NCI-H146 treated with DMSO at 0.1 percent for 48 hours (cell line): ENCODE measurements at regions not wholly inside any gene's neighbourhood (a gene's known extent, or its start where the extent isn't known, plus 50 kb on each side); places are given as distances from the start of the nearest gene placed in this dataset.
A peak's percentile ranks its signal among the peaks of the same experiment; 100 is the strongest.
"Not testable (repeated sequence)": the region's sequence is repeated elsewhere in the genome, so short reads cannot be mapped to it uniquely, and the experiment has no call there.

Source experiments
- DNase-seq: peaks from one replicate; lab custom pipeline; 2025; ENCODE audit not compliant: unreplicated experiment; lab: John Stamatoyannopoulos, UW

DNA sequence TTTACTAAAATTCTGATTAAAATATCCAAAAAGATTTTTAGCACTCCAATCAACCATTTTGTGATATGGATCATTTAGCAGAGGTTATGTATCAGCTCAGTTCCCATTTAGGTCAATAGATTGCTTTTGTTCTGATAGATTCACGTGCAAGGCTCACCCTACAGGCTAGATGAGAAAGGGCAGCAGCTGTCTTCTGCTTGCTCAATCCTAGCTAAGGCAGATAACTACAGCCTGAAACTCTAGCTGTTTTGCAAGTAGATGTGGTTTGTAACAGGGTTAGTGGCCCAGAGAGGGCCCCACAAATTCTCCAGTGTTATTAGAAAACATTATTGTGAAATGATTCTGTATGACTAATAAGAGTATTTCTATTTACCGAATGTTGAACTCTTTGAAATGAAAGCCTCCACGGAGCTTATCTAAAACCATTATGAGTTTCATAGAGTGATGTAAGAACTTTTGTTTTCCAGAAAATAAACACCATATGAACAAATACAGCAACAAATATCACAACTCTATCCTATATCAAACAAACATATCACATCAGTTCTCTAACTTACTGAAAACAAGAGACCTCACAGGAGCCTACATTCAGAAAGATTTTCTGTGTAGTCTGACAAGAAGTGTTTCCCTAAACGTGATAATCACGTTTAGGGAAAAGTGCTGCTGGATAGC is 841.9 kb upstream of the ACO1 start:
- DNase-seq: peak; percentile 98

DNA sequence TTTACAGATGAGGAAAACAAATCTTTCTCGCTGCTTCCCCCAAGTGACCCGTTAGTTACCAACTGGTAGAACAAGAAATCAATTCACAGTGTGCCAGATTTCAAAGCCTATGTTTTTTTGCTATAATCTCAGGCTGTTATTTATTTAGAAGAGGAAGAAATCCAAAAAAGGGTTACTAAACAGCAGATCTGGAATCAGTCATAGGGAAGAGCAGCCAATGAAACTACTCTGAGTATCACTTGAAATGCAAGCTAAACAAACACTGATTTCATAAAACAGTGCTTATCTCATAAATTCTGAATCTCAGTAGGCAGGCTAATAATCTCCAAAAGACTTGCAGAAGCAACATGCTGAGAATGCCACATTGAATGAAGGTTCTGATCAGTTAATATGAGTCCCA is 829.5 kb upstream of the ACO1 start:
- DNase-seq: no peak

DNA sequence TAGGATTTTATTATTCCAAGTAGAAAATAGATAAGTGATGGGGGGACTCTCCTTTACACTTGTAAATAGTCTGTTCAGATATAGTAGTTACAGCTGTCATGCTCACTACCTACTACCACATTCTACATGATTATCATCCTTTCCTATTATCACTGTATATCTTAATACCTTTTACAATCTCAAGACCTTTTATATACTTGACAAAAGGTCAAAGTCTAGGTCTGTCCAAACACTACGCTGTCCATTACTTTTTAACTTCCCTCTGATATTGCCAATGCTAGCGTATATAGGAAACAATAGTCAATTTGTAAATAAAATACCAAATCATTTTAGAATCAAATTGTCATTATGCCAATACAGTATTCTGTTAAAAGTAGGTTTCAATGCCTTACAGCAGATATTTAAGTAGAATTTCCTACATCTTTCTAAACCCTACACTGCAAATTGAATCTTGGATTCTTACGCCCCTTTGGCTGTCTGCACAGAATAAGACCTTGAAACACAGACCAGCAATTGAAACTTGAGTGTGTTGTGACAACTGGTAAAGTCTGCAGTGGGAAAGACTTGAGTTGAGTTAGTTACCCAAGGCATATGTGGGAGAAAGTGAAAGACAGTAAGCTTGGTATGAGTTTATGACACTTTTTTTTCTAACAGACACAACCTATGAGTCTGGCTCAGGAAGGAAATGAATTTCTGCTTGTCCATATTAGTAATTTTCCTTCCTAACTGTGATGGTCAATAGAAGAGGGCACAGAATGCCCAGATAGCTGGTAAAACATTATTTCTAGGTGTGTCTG is 827.6 kb upstream of the ACO1 start:
- no peak for DNase-seq

DNA sequence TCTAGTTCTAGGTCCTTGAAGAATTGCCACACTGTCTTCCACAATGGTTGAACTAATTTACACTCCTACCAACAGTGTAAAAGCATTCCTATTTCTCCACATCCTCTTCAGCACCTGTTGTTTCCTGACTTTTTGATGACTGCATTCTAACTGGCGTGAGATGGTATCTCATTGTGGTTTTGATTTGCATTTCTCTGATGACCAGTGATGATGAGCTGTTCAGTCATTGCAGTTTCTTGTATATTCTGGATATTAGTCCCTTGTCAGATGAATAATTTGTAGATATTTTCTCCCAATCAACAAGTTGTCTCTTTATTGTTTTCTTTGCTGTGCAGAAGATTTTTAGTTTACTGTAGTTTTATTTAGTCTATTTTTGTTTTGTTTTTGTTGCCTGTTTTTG is 812.3 kb upstream of the ACO1 start:
- DNase-seq: not testable (repeated sequence)

DNA sequence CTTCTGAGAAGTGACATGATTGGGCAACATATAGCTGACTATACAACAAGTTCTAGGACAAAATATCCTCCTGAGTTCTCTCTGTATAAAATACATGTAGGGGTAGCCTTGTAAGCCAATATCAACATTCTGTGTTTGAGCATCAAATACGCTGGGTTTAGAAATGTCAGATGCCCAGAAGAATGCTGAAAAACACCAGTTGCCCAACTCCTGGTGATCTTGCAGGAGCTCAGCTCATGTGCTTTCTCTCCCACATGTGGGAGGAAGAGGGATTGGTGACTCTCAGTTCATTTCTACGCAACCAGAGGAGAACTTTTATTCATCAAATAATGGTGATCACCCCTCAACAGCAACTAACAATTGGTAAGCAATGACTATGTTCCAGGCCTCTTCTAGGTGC is 810.9 kb upstream of the ACO1 start:
- DNase-seq: no peak

DNA sequence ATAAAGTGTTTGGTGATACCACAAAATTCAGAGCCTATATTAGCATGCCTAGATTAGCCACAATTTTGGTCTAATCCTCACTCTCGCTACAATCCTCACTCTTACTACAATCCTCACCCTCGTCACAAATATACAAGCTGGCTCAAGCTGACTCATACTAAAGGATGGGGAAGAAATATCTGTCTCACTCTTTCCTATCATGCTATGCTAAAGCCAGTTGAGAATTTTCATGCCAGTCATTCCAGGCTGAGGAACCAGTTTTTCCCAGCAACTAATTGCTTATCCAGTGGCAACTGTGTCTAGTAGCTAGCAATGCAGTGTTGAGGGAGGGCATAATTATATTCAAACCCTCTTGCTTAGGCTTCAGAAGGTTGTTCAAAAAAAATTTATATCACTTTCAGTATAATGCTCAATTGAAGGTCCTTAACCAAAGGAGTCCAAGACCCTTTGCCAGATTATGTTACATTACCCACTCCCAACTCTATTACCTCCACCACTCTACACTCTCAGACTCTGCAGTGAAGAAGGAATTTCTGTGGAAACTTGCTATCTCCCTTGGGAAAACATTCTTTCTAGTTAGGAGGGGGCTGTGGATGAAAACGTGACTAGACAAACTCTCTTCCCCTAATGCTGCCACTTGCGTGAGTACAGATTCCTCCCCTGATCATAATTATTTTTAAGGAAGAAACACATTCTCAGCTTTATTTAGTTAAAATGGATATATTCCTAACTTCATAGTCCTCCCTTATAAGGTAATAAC is 810.3 kb upstream of the ACO1 start:
- no peak for DNase-seq

DNA sequence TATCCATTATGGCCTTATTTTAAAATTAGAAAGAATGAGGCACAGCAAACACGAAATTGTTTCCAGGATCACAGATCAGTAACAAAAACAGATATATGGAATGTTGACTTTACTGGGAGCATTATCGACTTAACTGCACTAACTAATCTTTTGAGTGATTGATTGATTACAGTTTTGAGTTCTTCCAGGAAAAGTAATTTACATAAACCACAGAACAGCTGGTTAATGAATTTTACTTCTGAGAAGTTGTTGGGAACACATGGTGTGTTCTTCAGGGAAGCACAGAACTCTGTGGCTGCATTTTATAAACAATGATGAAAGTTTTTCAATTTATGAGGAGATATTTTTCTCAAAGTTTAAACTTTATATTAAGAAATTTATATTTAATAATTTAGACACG is 802.4 kb upstream of the ACO1 start:
- DNase-seq: no peak

DNA sequence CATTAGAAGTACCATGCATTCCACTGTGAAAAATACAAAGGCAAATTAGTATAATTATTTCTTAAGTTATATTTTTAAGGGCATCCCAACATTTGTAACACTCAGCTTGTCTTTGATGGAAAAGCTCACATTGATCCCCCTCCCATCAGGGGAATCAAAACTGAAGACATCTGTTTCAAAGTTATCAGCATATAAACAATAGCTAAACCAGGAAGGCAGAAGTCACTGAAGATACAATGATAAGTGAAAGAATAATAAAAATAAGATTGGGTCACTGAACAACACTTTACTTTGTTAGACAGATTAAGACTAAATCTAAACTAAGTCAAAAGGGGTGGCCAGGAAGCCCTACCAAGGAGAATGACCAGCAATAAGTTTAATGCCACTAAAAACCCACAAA is 801.9 kb upstream of the ACO1 start:
- DNase-seq: no peak

DNA sequence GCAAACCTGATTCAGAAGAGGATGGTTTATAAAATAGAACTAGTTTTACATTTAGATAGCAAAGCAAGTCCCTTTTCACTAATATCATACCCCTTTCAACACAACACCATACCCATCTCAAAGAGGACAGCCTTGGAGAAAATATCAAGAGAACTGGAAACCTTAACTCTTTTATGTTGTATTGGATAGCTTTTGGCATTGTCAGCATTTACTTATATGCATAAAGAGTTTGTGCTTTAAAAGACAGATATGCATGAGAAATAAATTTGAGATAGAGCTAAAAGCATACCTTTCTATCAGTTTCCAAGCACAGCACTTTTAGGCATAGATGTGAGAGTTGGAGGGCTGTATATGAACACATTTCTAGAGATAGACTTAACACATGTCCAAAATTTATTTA is 799.3 kb upstream of the ACO1 start:
- no peak for DNase-seq

DNA sequence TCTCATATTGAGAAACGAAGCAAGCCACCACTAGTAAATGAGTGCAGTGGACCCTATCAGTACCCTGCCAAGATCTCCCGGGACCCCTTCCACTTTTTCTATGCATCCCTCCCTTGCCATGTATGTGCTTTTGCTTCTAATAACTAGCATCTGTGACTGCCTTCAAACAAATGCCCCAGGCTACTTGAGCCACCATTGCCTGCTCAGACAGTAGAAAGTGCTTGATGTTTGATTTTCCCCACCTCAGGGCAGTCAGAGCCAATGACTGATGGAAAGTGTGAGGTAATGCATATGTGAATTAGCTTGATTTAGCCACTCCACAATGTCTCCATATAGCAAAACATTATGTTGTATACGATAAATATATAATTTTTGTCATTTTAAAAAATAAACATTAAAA is 797.3 kb upstream of the ACO1 start:
- peak; percentile 38 for DNase-seq

DNA sequence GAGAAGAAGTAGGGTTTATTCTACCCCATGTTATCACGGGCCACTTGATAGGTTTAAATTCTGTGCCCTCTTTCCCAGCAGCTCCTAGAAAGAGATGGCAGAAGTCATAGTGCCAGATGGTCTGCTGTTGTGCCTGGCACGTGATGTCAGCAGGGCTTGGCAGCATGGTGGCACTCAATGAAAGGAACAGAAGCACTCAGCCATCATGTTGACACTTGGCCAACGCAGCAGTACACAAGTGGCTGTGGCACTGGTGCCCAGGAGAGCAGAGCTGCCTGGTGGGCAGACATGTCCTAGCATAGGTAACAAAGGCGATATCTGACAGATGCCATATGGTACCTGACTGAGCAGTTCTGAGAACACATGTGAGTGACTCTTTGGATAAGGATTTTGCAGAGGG is 796.4 kb upstream of the ACO1 start:
- DNase-seq: no peak

DNA sequence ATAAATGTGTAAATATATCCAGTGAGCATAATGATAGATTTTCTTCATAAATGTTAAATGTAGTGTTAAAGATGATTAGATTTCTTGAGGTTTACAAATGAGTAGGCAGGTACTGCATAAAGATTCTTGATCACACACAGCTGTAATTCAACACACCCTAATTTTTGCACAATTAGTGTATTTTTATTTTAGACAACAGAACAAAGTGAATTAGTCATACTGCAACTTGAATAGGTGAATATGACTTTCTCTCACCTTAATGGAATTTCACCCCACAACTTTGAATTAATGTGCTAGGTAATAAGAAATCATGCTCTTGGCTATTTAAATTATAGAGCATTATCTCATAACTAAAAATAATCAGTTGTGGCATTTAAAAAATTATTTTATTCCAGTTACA is 795.7 kb upstream of the ACO1 start:
- DNase-seq: no peak

DNA sequence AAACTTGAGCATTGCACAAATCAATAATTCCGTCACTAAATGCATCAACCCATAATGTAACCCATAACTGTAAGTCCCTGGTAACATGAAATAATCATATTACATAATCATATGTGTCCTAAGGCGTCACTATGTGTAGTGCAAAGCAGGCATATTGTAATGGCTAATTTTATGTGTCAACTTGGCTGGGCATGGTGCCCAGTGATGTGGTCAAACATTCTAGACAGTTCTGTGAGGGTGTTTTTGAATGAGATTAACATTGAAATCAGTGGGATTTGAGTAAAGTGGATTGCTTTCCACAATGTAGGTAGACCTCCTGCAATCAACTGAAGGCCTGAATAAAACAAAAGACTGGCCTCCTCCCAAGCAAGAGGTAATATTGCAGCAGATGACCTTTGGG is 794.4 kb upstream of the ACO1 start:
- no peak for DNase-seq

DNA sequence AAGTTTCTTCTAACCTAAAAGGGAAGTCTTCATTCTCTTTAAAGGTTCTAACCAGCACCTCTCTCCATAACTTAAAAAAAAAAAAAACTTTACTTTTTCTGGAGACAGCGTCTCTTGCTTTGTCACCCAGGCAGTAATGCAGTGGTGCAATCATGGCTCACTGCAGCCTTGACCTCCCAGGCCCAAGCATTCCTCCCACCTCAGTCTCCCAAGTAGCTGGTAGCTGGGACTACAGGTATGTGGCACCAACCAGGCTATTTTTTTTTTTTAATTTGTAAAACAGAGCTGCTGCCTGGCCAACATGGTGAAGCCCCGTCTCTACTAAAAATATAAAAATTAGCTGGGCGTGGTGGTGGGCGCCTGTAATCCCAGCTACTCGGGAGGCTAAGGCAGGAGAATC is 787.4 kb upstream of the ACO1 start:
- not testable (repeated sequence) for DNase-seq

DNA sequence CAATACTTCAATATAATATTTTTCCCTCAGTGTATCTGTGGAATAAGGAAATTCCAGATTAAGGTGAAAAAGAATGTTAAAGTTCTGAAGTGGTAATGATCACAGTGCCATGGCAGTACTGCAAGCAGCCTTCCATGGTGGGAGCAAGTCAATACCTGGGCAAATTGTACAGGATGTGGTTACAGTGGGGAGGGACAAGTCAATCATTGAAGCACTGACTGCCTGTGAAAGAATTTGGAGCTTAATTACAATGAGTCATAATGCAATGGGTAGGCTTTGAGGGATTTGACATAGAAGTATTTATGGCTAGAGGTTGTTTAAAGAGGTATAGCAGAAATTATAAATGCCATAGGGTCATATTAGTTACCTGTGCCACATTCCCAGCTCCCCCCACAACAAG is 786.5 kb upstream of the ACO1 start:
- DNase-seq: no peak

DNA sequence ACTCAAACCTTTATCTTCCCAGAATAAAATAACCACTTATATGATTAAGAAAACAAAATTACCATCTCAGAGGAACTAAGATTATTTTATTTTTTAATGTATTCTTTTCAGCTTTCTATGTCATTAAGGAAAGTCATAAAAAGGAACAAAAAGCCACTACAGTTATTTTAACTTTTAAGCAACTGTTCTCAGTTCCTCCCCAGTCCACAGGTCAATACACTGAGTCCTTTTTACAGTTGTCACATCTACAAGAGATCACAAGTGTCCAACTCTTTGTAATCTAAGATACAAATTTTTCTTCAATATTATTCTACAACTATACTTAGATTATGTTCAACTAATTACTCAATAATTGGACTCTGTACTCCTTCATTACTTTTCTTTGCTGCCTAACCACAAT is 782.8 kb upstream of the ACO1 start:
- DNase-seq: no peak

DNA sequence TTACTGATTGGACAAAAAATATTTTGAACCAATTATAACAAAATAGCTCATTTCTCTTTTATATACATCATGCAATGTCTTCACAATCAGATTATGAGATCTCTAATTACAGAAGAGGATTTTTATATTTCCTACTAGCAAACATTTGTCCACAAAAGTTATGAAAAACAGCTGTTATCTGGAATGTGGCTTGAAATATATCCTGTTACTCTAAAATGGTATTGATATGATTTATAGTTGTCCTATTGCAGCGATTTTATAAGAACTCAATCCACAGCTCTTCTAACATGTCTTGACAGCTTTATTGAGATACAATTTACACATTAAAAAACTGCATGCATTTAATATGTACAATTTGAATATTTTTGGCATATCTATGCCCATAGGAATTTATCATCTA is 779.9 kb upstream of the ACO1 start:
- DNase-seq: no peak

DNA sequence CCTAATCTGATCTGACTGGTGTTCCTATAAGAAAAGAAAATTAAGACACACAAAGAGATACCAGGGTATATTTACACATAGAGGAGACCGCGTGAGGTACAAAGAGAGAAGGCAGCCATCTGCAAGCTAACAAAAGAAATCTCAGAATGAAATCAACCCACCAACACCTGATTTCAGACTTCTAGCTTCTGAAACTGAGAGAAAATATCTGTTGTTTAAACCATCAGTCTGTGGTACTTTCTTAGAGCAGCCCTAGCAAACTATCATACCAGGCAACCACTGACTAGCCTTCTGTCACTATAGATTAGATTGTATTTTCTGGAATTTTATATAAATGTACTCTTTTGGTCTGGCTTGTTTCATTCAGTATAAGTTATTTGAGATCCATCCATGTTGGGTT is 779.3 kb upstream of the ACO1 start:
- DNase-seq: no peak

DNA sequence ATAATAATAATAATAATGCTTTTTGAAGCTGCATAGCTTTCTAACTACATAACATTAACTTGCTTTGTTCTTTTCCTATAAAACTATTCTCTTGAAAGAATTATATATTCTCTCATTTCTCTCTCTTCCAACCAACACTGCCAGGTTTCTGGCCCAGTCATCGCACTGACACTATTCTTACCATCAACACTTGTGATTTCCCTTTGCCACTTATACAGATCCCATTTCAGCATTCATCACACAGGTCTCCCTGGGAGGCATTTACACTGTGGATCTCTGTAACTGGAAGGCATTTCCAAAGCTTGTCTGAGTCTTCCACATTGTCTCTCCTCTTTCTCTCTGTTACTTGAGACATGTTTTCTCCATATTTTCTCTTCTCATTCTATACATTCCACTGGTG is 777.8 kb upstream of the ACO1 start:
- DNase-seq: no peak

DNA sequence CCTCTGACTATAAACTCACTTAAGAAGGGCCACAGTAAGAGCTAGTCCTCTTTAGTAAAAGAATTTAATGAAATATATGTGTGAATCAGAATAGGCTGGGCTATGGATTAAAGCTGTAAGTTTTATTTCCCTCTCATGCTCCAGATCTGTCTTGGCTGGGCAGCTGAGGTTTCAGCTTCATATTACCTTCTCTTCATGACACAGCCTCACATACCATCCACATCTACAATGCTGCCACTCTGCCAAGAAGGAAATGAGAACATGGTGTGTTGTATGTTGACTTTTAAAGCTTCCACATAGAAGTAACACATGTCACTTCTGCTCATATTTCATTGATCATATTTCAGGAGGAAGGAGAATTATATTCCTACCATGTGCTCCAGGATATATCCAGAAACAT is 776.0 kb upstream of the ACO1 start:
- no peak for DNase-seq

DNA sequence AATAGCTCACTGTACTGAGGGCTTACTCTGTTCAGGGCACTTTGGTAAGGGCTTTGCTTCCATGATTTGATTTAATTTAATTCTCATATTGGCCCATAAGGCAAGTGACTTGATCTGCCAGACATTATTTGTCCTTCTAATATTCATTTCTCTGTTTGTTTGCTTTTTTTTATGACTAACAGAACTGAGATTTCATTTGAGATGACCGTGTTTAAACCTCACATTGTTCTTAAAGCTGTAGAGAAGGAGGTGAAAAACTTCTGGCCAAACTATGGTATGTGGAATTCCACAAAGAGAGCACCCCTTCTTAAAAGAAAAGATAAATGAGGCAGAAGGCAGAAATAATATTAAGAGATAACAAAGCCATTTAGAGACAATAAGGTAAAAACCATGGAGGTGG is 775.6 kb upstream of the ACO1 start:
- DNase-seq: no peak

DNA sequence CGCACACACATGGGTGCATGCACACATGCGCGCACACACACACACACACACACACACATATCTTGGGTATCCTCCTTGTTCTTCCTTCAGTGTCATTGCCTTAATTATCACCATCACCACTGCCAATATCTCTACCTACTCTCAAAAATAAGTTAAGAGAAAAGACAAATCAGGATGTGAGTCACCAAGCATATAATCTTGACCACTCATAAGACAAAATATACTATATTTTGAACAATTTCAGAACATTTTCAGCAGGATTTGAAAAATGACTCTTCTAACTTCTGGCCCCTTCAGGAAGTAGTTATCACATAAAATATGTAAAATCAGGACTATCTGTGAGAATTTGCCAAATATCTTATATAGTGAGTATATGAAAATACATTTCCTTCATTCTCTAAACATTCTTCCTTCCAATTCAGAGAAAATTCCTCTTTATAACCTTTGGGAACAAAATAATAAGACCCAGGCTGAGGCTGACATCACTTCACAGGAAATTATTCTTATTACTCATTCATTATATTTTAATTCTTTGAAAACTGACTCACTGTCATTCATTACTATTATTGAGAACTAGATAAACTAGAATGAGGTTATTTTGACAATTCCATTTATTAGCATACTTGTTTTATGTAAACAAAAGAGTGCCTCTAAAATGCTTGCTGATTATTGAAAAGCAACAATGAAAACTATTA is 772.0 kb upstream of the ACO1 start:
- no peak for DNase-seq
